DOHH2 (cell line): ENCODE measurements at regions not wholly inside any gene's neighbourhood (a gene's known extent, or its start where the extent isn't known, plus 50 kb on each side); places are given as distances from the start of the nearest gene placed in this dataset.

Experiments
- H3F3A ChIP-seq: fragments of 200-600 bp; sonication (generic), shearing (Covaris generic); 2 replicates; pipeline ENCODE4 v1.6.0; 2016; ENCODE audit warnings: antibody characterized with exemption, mild to moderate bottlenecking; ENCODE audit not compliant: control insufficient read depth, insufficient read depth
- H3K27ac ChIP-seq: fragments of 200-600 bp; sonication (generic); 2 replicates; pipeline ENCODE4 v1.5.1; 2014; ENCODE audit warnings: low read depth, mild to moderate bottlenecking, low read length, moderate library complexity
- H3K27me3 ChIP-seq: fragments of 200-600 bp; sonication (generic); 2 replicates; pipeline ENCODE4 v1.6.1; 2014; ENCODE audit warnings: mild to moderate bottlenecking, low read length, mixed read lengths; ENCODE audit not compliant: control insufficient read depth
- H3K36me3 ChIP-seq: fragments of 200-600 bp; sonication (generic); 2 replicates; pipeline ENCODE4 v1.6.1; 2014; ENCODE audit warnings: mild to moderate bottlenecking, low read length, moderate library complexity, mixed read lengths; ENCODE audit not compliant: control insufficient read depth
- H3K4me1 ChIP-seq: fragments of 200-600 bp; sonication (generic); 2 replicates; pipeline ENCODE4 v1.6.1; 2014; ENCODE audit warnings: mild to moderate bottlenecking, low read length, mixed read lengths; ENCODE audit not compliant: control insufficient read depth
- H3K4me2 ChIP-seq: fragments of 200-600 bp; sonication (generic); 2 replicates; pipeline ENCODE4 v1.6.0; 2014; ENCODE audit warnings: mild to moderate bottlenecking, low read length, moderate library complexity
- H3K4me3 ChIP-seq: fragments of 200-600 bp; sonication (generic); 2 replicates; pipeline ENCODE4 v1.5.1; 2014; ENCODE audit warnings: mild to moderate bottlenecking, low read length, mixed read lengths
- H3K79me2 ChIP-seq: fragments of 200-600 bp; sonication (generic); 2 replicates; pipeline ENCODE4 v1.6.1; 2014; ENCODE audit warnings: mild to moderate bottlenecking, low read length, mixed read lengths; ENCODE audit not compliant: control insufficient read depth
- H3K9me2 ChIP-seq: fragments of 200-600 bp; sonication (generic); replicated peaks from 2 replicates; pipeline ENCODE4 v1.6.1; 2014; ENCODE audit warnings: mild to moderate bottlenecking, low read length, mixed read lengths; ENCODE audit not compliant: control insufficient read depth
- H3K9me3 ChIP-seq: fragments of 200-600 bp; sonication (generic); 2 replicates; pipeline ENCODE4 v1.6.1; 2014; ENCODE audit warnings: antibody characterized with exemption, low read length, mixed read lengths; ENCODE audit not compliant: control insufficient read depth, insufficient read depth
- H4K20me1 ChIP-seq: fragments of 200-600 bp; sonication (generic); 2 replicates; pipeline ENCODE4 v1.6.0; 2014; ENCODE audit warnings: low read depth, mild to moderate bottlenecking, antibody characterized with exemption, low read length, moderate library complexity; ENCODE audit not compliant: control insufficient read depth, insufficient read depth
- CTCF ChIP-seq: fragments of 200-600 bp; sonication (generic); IDR thresholded peaks from one replicate; pipeline ENCODE4 v1.5.1; 2014; ENCODE audit warnings: antibody characterized with exemption, mild to moderate bottlenecking, low read depth, low read length; ENCODE audit not compliant: poor library complexity, severe bottlenecking
- EZH2phosphoT487 ChIP-seq: fragments of 200-600 bp; sonication (generic); IDR thresholded peaks from 2 replicates; pipeline ENCODE4 v1.6.1; 2017; ENCODE audit warnings: borderline replicate concordance, mild to moderate bottlenecking, antibody characterized with exemption, low read length, moderate library complexity, mixed read lengths

GRCh38 chr10:43702936-43703281, 54.2 kb upstream of the ZNF32 start:
- H3F3A ChIP-seq, result no peaks in the 10 kb centered on the region
- H3K27me3 ChIP-seq, result no peaks in the 10 kb centered on the region
- H3K27ac ChIP-seq, result no peak overlapping the region
- no peak overlapping the region for H3K4me3 ChIP-seq
- no peaks in the 10 kb centered on the region for H3K9me2 ChIP-seq
- H3K79me2 ChIP-seq, result no peaks in the 10 kb centered on the region
- TF ChIP-seq EZH2phosphoT487 (no peak), CTCF (no peak)
- H3K4me1 ChIP-seq, result no peaks in the 10 kb centered on the region
- no peak overlapping the region for H3K4me2 ChIP-seq
- H4K20me1 ChIP-seq, result no peaks in the 10 kb centered on the region
- no peaks in the 10 kb centered on the region for H3K36me3 ChIP-seq
- no peaks in the 10 kb centered on the region for H3K9me3 ChIP-seq

- no peaks in the 10 kb centered on the region for H3K36me3 ChIP-seq
- H3K4me2 ChIP-seq, result no peak overlapping the region
- no peaks in the 10 kb centered on the region for H3K9me3 ChIP-seq
- H3F3A ChIP-seq, result no peaks in the 10 kb centered on the region
- no peaks in the 10 kb centered on the region for H3K27me3 ChIP-seq
- H4K20me1 ChIP-seq, result no peaks in the 10 kb centered on the region
- H3K9me2 ChIP-seq, result no peaks in the 10 kb centered on the region
- no peak overlapping the region for H3K4me3 ChIP-seq
- no peak for TF ChIP-seq EZH2phosphoT487
- no peak for TF ChIP-seq CTCF
- H3K27ac ChIP-seq, result no peak overlapping the region
- H3K79me2 ChIP-seq, result no peaks in the 10 kb centered on the region
- no peaks in the 10 kb centered on the region for H3K4me1 ChIP-seq
Observed at GRCh38 chr10:43702213-43702935, 53.7 kb upstream of the ZNF32 start.

- H3K4me2 ChIP-seq, result no peak overlapping the region
- H3K27me3 ChIP-seq, result no peaks in the 10 kb centered on the region
- TF ChIP-seq CTCF, result no peak
- TF ChIP-seq EZH2phosphoT487, result no peak
- H3F3A ChIP-seq, result no peaks in the 10 kb centered on the region
- H3K27ac ChIP-seq, result no peak overlapping the region
- no peaks in the 10 kb centered on the region for H3K4me1 ChIP-seq
- H3K4me3 ChIP-seq, result no peak overlapping the region
- H3K36me3 ChIP-seq, result no peaks in the 10 kb centered on the region
- H3K9me3 ChIP-seq, result no peaks in the 10 kb centered on the region
- H3K79me2 ChIP-seq, result no peaks in the 10 kb centered on the region
- H4K20me1 ChIP-seq, result no peaks in the 10 kb centered on the region
- H3K9me2 ChIP-seq, result no peaks in the 10 kb centered on the region
Observed at GRCh38 chr10:43701295-43701694, 52.6 kb upstream of the ZNF32 start.
